SK-N-DZ (cell line): ENCODE measurements at regions not wholly inside any gene's neighbourhood (a gene's known extent, or its start where the extent isn't known, plus 50 kb on each side); places are given as distances from the start of the nearest gene placed in this dataset.
"Not testable (repeated sequence)": the region's sequence is repeated elsewhere in the genome, so short reads cannot be mapped to it uniquely, and the experiment has no call there.

Experiments
- DNase-seq: peaks from one replicate; pipeline ENCODE4 v3.0.0-alpha.2; 2015; ENCODE audit warnings: low spot score

GRCh38 chr2:43019536-43020183, 206.7 kb downstream of the ZFP36L2 start:
- DNase-seq = no peak

DNA sequence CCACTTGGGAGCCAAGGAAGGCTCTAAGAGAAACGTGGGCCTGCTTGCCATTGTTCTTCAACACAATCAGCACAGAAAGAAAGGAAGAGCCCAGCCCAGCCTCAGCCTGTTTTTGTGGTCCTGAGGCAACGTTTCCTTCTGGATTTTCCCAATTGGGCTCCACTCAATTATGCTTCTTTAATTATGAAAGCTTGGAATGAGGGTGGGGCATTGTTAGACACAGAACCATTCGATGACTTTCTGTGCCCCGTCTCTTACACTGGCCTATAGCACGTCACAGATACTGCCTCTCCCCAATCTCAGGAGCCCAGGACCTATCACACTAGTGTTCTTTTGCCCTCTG, 207.4 kb downstream of the ZFP36L2 start:
- DNase-seq = no peak

- peak; percentile 19 for DNase-seq
Measured at GRCh38 chr2:43018179-43019024, 208.0 kb downstream of the ZFP36L2 start.

GRCh38 chr2:43013821-43014345, 212.5 kb downstream of the ZFP36L2 start:
- no peak for DNase-seq

DNA sequence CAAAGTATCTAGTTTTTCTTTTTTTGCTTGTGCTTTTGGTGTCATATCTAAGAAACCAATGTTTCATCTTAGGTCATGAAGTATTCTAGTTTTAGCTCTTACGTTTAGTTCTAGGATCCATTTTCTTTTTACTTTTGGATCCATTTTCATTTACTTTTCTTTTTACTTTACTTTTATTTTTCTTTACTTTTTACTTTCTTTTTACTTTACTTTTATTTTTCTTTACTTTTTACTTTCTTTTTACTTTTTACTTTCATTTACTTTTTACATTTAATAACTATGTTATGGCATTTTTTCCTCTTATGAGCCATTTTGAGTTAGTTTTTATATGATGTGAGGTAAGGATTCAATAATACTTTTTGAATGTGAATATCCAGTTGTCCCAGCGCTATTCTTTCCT, 213.4 kb downstream of the ZFP36L2 start:
- DNase-seq = no peak

- DNase-seq = no peak
Measured at GRCh38 chr2:43011158-43011491, 215.3 kb downstream of the ZFP36L2 start.

DNA sequence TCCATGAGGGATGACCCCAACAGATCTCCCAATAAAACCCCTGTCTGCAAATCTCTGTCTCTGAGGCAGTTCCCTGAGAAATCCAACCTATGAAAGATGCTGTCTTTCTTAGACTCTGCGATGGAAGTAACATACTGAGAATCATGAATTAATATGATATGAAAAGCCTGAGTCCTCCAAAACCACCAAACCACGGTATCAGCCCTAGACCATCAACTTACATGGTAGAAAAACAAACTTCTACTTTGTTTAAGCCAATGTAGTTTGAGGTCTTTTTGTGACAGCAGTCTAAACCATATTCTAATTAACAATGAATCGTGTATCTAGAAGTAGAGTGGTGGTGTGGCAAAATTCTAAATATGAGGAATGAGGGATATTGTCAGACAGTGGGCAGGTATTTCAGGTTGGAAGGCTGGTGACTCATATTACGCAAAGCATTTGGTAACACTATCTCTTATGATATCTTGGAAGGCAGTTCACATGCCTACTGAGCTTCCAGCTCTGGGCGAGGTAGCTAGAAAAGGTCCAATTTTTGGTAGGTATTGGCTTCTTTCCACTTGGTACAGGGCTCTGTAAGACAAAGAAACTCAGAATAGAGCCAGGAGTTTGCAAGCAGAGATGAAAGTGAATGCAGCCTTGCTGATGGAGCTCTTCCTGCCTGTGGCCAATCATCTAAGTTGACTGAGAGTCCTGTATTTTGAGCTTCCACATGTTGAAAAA, 215.8 kb downstream of the ZFP36L2 start:
- DNase-seq = no peak

- DNase-seq = no peak
Measured at GRCh38 chr2:43009448-43009847, 217.0 kb downstream of the ZFP36L2 start.

GRCh38 chr2:43008388-43008787, 216.0 kb upstream of the HAAO start:
- no peak for DNase-seq

GRCh38 chr2:43007901-43008300, 215.5 kb upstream of the HAAO start:
- no peak for DNase-seq

DNA sequence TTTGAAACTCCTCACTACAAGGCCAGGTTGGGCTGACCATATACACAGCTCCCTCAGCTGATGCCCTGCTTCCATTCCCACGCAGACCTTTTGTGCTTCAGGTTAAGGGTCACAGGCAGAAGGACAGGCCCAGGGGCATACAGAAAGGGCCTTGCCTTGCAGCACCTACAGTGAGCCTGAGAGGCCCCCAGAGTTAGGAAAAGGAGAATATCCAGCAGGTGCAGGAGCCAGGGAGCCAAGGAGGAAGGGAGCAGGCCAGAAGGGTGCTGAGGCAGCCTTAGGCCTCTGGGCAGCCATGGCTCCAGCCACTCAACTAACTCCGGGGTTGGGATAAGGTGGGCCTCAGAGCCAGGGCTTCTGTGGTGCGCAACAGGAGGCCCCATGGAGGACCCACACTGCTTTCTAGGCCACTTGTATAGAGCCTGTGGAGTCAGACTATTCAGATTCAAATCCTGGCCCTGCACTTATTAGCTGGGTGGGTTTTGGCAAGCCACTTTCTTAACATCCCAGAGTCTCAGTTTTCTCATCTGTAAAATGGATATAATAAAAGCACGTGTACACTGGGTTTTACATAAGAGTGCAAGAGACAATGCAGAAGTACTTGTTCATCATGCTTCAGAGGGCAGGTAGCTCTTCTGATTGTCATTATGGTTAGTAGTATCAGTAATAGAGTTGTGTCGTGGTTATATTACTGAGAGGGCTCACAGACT, 214.6 kb upstream of the HAAO start:
- no peak for DNase-seq

- no peak for DNase-seq
Measured at GRCh38 chr2:43005975-43006833, 213.8 kb upstream of the HAAO start.

DNA sequence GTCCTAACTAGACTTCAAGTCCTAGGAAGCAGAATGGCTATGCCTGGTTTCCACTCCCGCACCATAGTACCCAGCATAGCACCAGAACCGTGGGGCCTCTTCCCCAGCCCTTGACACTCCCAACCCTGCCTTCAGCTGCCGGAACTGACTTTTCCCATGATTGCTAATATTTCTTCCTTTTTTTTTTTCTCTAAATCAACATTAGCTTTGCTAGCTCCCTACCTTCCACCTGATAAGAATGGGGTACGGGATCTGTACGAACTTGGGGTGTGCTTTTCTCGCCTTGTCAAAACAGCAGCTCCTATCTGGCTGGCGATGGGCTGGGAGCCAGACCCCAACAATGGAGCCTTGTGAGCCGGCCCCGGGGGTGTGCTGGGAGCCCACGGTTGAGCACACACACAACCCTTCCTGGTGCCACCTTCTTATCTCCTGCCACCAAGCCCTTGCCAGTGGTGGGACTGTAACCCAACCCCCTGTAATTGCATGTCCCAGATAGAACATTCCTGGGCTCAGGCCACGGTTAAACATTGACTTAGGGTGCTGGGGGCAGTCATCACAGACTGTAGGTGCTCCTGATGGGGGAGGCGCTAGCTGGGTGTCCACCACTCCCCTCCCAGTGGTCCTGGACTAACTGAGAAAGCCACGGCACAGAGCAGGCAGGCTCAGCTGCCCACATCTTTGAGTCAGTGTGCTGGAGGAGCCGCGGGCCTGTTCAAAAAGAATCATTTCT, 213.0 kb upstream of the HAAO start:
- DNase-seq = no peak

- no peak for DNase-seq
Measured at GRCh38 chr2:43004879-43005244, 212.5 kb upstream of the HAAO start.

DNA sequence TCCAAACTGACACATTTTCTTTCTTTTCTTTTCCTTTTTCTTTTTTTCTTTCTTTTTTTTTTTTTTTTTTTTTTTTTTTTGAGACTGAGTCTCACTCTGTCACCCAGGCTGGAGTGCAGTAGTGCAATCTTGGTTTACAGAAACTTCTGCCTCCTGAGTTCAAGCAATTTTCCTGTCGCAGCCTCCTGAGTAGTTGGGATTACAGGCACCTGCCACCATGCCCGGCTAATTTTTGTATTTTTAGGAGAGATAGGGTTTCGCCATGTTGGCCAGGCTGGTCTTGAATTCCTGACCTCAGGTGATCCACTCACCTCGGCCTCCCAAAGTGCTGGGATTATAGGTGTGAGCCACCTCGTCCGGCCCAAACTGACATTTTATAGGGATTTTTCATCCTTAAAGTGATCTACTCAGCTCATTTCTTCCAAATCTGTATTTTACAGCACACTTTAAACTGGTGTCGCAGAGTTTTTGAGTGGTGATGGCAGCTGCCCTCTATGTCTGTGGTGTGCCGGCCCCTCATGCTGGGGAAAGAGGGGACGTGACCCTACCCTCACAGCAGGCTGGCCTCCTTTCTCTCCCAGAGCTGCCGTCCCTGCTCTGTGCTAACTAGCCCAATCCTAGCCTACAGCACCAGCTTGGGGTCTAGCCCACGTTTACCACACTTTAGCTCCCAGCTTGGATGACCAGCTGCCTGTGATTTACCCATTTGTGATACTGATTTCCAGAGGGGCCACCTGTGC, 211.9 kb upstream of the HAAO start:
- not testable (repeated sequence) for DNase-seq

GRCh38 chr2:43003702-43004101, 211.3 kb upstream of the HAAO start:
- no peak for DNase-seq

DNA sequence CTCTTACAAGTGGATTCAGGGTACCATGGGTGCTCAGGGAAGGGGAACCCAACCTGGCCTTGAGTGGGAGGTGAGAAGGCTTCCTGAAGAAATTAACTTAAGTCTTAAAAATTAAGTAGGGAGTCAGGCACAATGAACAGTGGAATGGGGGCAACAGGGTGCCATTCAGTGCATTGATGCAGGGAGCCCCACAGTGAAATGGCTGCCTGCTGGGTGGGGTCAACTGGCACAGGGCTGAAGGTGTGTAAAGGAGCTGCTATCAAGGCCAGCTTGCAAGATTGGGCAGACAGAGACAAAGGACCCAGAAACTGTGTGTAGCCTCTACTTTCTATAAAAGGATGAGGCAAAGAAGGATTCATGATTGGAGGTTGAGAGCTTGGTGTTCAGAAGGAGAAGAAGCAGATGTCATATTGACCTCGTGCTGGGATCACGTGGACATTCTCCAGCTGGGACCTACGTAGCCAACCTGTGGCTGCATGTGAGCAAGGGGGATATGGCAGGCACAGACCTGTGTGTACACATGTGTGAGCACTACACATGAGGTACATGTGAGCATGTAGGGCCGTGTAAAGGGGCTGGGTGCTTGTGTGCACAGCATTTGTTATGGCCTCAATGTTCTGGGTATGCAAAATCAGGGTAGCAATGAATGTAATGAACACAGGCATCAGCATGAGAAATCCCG, 209.5 kb upstream of the HAAO start:
- no peak for DNase-seq

DNA sequence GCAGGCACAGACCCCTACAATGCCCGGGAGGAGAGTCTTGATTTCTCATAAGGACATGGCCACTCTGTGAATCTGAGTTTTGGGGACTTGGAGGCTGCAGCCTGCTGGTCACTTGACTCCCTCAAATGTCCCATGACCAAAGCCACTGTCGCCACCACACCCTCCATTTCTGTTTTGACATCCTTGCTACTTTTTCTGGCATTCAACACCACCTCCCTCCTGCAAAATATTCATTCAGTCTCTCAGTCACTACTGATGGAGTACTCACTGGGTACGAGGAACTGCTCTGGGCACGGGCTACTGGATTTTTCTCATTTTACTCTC, 208.6 kb upstream of the HAAO start:
- no peak for DNase-seq
